Heart right ventricle (tissue), 16 donors: ENCODE measurements at regions not wholly inside any gene's neighbourhood (a gene's known extent, or its start where the extent isn't known, plus 50 kb on each side); places are given as distances from the start of the nearest gene placed in this dataset.

Experiments
- ATAC-seq, 8 donors: fragments of 200-7000 bp; cut with Tn5 transposase; one replicate each; pipeline ENCODE4 v1.9.1; 2020; ENCODE audit warnings: mild to moderate bottlenecking in 8 of 8, moderate library complexity in 8 of 8, moderate number of reproducible peaks in 1 of 8
- DNase-seq, 2 donors: peaks; one replicate each; pipeline ENCODE4 v3.0.0-alpha.2; 2020
- H3K27ac ChIP-seq, 10 donors: fragments of 200-600 bp; sonication (generic) in 2 of 10; one replicate each; pipeline versions ENCODE4 v1.5.0 to v1.8.0; 2020 to 2022; ENCODE audit warnings: mild to moderate bottlenecking in 3 of 10
- H3K27me3 ChIP-seq, 7 donors: fragments of 200-600 bp; one replicate each; pipeline ENCODE4 v1.8.0; 2021 to 2022; ENCODE audit warnings: mild to moderate bottlenecking in 2 of 7
- H3K36me3 ChIP-seq, 9 donors: fragments of 200-600 bp; sonication (generic) in 1 of 9; one replicate each; pipeline versions ENCODE4 v1.5.0 to v1.8.0; 2020 to 2022; ENCODE audit warnings: mild to moderate bottlenecking in 2 of 9
- H3K4me1 ChIP-seq, 9 donors: fragments of 200-600 bp; sonication (generic) in 1 of 9; one replicate each; pipeline versions ENCODE4 v1.5.0 to v1.8.0; 2020 to 2022; ENCODE audit warnings: mild to moderate bottlenecking in 4 of 9
- H3K4me3 ChIP-seq, 10 donors: fragments of 200-600 bp; sonication (generic) in 2 of 10; one replicate each; pipeline versions ENCODE4 v1.5.0 to v1.8.0; 2020 to 2022; ENCODE audit warnings: mild to moderate bottlenecking in 7 of 10, moderate library complexity in 2 of 10
- H3K9me3 ChIP-seq, 11 donors: fragments of 200-600 bp in 10 of 11; sonication (generic) in 2 of 11; one replicate each; pipeline versions ENCODE4 v1.5.0 to v1.8.0; 2013 to 2022; ENCODE audit warnings: mild to moderate bottlenecking in 2 of 11, control low read depth in 1 of 11, moderate library complexity in 1 of 11
- WGBS, 2 donors: extraction: QIAGEN DNeasy Blood & Tissue Kit; methylation state at CpG; one replicate each; pipeline ENCODE4 v1.1.7; 2013; ENCODE audit warnings: inconsistent platforms in 1 of 2; 5-methylcytosine and 5-hydroxymethylcytosine counted together
- intact Hi-C, 10 donors: fragments of 100-400 bp; cut with DNase I; formaldehyde crosslinking; loops; one replicate each; pipeline versions ENCODE4 v1.11.1 to v1.14.2; 2022
- TF ChIP-seq, protein P1 (sequence below), 9 donors: fragments of 200-600 bp; sonication (generic) in 2 of 9; IDR thresholded peaks; one replicate each; pipeline versions ENCODE4 v1.5.0 to v1.8.0; 2021 to 2022; ENCODE audit warnings: antibody characterized with exemption in 9 of 9, mild to moderate bottlenecking in 5 of 9, moderate library complexity in 1 of 9
- donor health status: Arrhythmogenic right ventricular cardiomyopathy.
- donor health status: ischemic (EF 13 %, LVEDD 7.1; RV severe dilation, severe dysfunction).
- donor health status: healthy with polysubstance abuse.
- donor health status: DM: no; HTN: yes; CAD: no.
- donor health status: DM: no; HTN: no; CAD: no.
- donor health status: ischemic (EF 25% LVEDD 6.9; RV normal size, moderate dysfunction).
- donor health status: ischemic (EF 25% LVEDD 5.7; RV mildly dilated, moderate dysfunction).
- donor health status: healthy.
- donor health status: DM: yes; HTN: yes; CAD: no.
- donor health status: Ischemic cardiomyopathy.
- donor health status: ischemic (EF 35%, LVEDD 5.7; RV mildly dilated, moderate dysfunction).
- donor health status: nonischemic (EF 11% LVEDD 7.7; RV severe dilation, severe dysfunction).
- donor health status: DM: yes; HTN: yes; CAD: no.
- donor health status: PGD.
- donor health status: ischemic (EF 29% LVEDD 5.4; RV normal size, mild dysfunction).
- donor health status: nonischemic (EF 23%, LVEDD 6.1; RV moderate dilation, normal function).

DNA sequence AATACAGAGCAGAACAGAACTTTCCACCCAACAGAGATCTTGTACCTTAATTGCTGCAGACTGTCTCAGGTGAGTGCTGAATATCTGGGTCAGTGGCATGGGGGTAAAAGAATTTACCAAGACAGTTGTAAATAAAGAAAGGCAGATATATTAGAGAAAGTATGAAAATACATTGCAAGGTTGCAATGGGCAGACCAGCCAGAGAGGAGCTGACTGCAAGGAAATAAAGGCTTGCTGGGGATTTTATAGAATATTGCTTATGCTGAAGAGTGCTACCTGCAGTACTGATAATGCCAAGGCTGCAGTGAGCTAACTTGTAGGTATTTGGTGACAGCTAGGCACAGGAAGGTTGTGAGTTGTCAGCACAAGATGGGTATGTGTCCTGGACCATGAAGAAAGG lies 171.0 kb upstream of the TRIM24 start:
- Histone ChIP-seq H3K27ac (no peak overlapping the region), H3K36me3 (no peaks in the 10 kb centered on the region), H3K9me3 (peaks cover 0 to 24% (median 5%) of the 10 kb centered on the region in 11 donors), H3K27me3 (no peaks in the 10 kb centered on the region), H3K4me1 (peaks cover 0 to 2% (median 0%) of the 10 kb centered on the region in 9 donors), H3K4me3 (no peak overlapping the region)
- DNase-seq (no peak), ATAC-seq (no peak)
- intact Hi-C loops, result no loop called here
- TF ChIP-seq, protein P1, sequence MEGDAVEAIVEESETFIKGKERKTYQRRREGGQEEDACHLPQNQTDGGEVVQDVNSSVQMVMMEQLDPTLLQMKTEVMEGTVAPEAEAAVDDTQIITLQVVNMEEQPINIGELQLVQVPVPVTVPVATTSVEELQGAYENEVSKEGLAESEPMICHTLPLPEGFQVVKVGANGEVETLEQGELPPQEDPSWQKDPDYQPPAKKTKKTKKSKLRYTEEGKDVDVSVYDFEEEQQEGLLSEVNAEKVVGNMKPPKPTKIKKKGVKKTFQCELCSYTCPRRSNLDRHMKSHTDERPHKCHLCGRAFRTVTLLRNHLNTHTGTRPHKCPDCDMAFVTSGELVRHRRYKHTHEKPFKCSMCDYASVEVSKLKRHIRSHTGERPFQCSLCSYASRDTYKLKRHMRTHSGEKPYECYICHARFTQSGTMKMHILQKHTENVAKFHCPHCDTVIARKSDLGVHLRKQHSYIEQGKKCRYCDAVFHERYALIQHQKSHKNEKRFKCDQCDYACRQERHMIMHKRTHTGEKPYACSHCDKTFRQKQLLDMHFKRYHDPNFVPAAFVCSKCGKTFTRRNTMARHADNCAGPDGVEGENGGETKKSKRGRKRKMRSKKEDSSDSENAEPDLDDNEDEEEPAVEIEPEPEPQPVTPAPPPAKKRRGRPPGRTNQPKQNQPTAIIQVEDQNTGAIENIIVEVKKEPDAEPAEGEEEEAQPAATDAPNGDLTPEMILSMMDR (IDR thresholded peaks at IDR 0.05), result no peak

DNA sequence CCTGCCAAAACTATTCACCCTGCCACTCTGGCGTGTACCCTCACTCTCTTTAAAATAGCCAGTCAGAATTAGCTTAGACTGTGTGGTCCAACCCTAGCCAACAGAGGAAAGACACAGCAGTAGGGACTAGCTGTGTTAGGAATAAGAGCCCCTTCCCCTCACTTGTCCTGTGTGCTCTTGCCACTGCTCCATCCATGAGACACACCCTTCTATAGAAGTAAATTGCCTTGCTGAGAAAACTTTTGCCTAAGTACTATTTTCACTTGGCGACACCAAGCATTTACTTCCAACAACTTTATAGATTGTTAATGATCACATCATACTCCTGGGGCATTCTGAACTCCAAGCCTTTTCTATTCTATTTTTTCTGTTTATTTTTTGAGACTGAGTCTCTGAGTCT lies 170.2 kb upstream of the TRIM24 start:
- H3K9me3 ChIP-seq, result peaks cover 0 to 24% (median 5%) of the 10 kb centered on the region in 11 donors
- H3K4me3 ChIP-seq, result no peak overlapping the region
- H3K27me3 ChIP-seq, result no peaks in the 10 kb centered on the region
- no peak for ATAC-seq
- H3K36me3 ChIP-seq, result no peaks in the 10 kb centered on the region
- H3K4me1 ChIP-seq, result peaks cover 0 to 10% (median 5%) of the 10 kb centered on the region in 9 donors
- 93 to 100% methylated on average over 2 of the region's 2 CpGs for whole genome bisulfite sequencing, 2 donors
- no peak for DNase-seq
- intact Hi-C loops, result no loop called here
- H3K27ac ChIP-seq, result no peak overlapping the region
- TF ChIP-seq, protein P1 (IDR thresholded peaks at IDR 0.05), result no peak

DNA sequence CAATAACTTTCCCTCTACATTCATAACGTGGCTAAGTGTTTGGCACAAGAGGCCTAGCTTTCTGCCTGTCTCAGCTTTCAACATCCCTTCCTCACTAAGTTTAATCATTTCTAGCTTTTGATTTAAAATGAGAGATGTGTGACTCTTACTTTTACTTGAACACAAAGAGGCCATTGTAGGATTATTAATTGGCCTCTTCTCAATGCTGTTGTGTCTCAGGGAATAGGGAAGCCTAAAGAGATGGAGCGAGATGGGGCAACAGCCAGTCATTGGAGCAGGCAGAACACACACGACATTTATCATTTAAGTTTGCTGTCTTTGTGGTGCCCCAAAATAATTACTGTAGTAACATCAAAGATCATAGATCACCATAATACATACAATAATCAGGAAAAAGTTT lies 167.1 kb upstream of the TRIM24 start:
- no peak overlapping the region for H3K27ac ChIP-seq
- peaks cover 0 to 15% (median 9%) of the 10 kb centered on the region in 9 donors for H3K4me1 ChIP-seq
- H3K36me3 ChIP-seq, result no peaks in the 10 kb centered on the region
- no peaks in the 10 kb centered on the region for H3K27me3 ChIP-seq
- ATAC-seq (no peak), DNase-seq (no peak)
- WGBS, 2 donors, result 78 to 81% methylated on average over 3 of the region's 3 CpGs
- intact Hi-C loops, result no loop called here
- no peak overlapping the region for H3K4me3 ChIP-seq
- H3K9me3 ChIP-seq, result peaks cover 0 to 24% (median 5%) of the 10 kb centered on the region in 11 donors
- TF ChIP-seq, protein P1 (IDR thresholded peaks at IDR 0.05), result no peak

- ATAC-seq (no peak), DNase-seq (no peak)
- Histone ChIP-seq H3K27me3 (no peaks in the 10 kb centered on the region), H3K4me1 (peaks cover 0 to 15% (median 9%) of the 10 kb centered on the region in 9 donors), H3K27ac (peak overlapping the region in 2 of 10 donors; percentile 8 to 25), H3K36me3 (no peaks in the 10 kb centered on the region), H3K9me3 (peaks cover 0 to 10% (median 0%) of the 10 kb centered on the region in 11 donors), H3K4me3 (no peak overlapping the region)
- 60 to 78% methylated on average over 3 of the region's 3 CpGs for WGBS, 2 donors
- intact Hi-C loops, result no loop called here
- TF ChIP-seq, protein P1 (IDR thresholded peaks at IDR 0.05), result no peak
Measured at GRCh38 chr7:138295049-138295637, 164.9 kb upstream of the TRIM24 start.
